ENCODE measurements at regions not wholly inside any gene's neighbourhood (a gene's known extent, or its start where the extent isn't known, plus 50 kb on each side); places are given as distances from the start of the nearest gene placed in this dataset.

DNA sequence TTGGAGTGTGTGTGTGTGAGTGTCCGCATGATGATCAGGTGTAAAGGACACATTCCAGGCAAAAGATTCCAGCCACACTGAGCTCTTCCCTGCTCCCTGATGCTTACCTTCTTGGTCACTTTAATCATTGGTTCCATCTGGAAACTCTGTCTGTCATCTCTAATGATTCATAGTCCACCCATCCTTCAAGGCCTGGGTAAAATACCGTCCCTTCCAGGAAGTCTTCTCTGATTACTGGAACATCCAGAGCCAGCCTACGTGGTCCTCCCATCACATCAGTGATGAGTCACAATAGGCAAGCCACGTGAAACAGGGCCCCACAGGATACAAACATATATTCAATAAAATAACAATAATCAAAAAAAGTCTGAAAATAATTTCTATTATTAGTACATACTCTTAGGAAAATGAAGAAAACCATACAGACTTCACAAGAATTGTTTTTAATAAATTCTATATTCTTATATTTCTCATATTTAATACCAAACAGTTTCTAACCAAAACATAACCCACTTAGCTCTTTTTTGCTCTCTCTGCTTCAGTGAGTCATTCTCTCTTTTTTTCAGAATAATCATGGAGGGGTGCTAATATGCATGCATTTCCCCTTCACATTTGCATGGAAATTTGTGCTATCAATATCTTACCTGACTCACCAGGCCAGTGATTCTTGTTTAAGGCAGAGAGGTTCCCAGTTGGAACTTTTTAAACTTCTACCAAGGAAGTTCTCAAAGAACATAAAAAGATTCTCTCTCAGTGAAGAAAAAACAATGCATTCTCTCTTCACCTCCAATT lies 263.2 kb downstream of the TOX3 start:
- Histone ChIP-seq H3K9me3 (ENCODE audit: control insufficient read depth, insufficient read depth, low read length) (no peaks in the 10 kb centered on the region), H3K27me3 (ENCODE audit: control insufficient read depth, insufficient read depth, low read length) (no peaks in the 10 kb centered on the region), H3K36me3 (ENCODE audit: control insufficient read depth, insufficient read depth, low read length) (no peaks in the 10 kb centered on the region), H3K27ac (ENCODE audit: low read depth, low read length) (no peak overlapping the region), H3K4me3 (ENCODE audit: low read depth, low read length) (no peak overlapping the region), H3K4me1 (ENCODE audit: control insufficient read depth, insufficient read depth, low read length) (no peaks in the 10 kb centered on the region)
- WGBS (ENCODE audit: insufficient coverage): 100% methylated on average over 1 of the region's 4 CpGs
- no peak for DNase-seq (ENCODE audit: low read depth in 4 of 6, low spot score in 6 of 6)

DNA sequence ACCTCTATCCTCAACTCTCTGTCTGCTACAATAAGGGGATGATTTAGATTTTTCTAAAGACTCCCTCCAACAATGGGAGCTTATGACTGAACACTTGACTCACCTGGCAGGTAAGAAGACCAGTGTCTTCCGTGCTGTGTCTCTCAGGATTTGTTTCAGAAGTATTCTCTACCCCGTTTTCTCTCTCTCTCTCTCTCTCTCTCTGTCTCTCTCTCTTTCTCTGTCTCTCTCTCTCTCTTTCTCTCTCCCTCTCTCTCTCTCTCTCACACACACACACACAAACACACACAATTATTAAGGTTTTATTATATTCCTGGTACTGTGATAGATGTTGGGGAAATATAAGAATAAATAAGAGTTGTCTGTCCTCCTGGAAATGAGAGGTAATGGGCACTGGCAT lies 263.9 kb downstream of the TOX3 start:
- Histone ChIP-seq H3K4me1 (ENCODE audit: control insufficient read depth, insufficient read depth, low read length) (no peaks in the 10 kb centered on the region), H3K27ac (ENCODE audit: low read depth, low read length) (no peak overlapping the region), H3K36me3 (ENCODE audit: control insufficient read depth, insufficient read depth, low read length) (no peaks in the 10 kb centered on the region), H3K9me3 (ENCODE audit: control insufficient read depth, insufficient read depth, low read length) (no peaks in the 10 kb centered on the region), H3K27me3 (ENCODE audit: control insufficient read depth, insufficient read depth, low read length) (no peaks in the 10 kb centered on the region), H3K4me3 (ENCODE audit: low read depth, low read length) (no peak overlapping the region)
- no peak for DNase-seq (ENCODE audit: low read depth in 4 of 6, low spot score in 6 of 6)
- 86% methylated on average over 2 of the region's 2 CpGs for WGBS (ENCODE audit: insufficient coverage)

DNA sequence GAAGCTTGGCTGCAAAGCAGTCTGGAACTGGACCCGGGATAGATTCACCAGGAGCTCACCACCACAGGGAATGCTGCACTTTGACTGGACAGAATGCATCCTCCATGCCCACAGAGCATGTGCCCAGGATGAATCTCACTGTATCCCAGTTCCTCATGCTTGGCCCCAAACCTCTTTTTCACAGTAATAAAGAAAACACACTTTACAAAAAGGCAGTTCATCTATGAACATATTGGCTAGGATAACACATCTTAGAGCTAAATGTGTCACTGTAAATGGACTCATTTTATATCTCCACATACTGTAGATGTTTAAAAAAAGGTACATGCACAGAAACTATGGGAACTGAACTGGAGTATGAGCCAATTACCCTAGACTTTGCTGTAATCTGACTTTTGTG lies 266.9 kb downstream of the TOX3 start:
- peak in 1 of 6 donors; percentile 67 for DNase-seq (ENCODE audit: low read depth in 4 of 6, low spot score in 6 of 6)

DNA sequence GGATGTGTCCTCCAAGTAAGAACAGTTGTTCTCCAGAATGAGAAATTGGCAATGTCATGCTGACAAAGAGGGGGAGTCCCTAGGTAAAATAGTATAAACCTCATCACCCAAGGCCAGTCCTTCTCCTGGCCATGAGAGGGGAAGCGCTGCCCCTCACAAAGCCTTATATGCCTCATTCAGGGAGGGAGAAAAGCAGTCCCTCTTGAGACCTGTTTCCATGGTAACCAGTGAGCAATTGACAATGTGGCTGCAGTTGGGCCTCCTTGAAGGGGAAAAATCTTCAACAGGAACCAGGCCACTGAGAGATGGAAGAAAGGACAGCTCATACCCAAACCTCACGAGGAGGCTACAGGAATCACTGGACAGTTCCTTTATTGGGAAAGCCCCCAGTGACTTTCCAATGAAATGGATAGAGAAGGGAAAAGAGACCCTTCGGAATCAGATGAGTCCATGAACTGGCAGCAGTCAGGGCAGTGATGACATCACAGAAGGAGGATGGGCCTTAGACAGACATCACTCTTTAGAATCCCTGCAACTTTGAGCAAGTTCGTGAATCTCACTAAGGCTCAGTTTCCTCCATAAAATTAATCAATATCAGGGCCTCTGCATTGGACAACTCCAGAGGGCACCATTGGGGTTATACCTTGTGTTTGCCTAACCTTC lies 275.7 kb downstream of the TOX3 start:
- 42% methylated on average over 2 of the region's 4 CpGs for WGBS (ENCODE audit: insufficient coverage)

More for the DNA sequence above, 266.9 kb downstream of the TOX3 start:
- Histone ChIP-seq H3K36me3 (ENCODE audit: control insufficient read depth, insufficient read depth, low read length) (no peaks in the 10 kb centered on the region), H3K27me3 (ENCODE audit: control insufficient read depth, insufficient read depth, low read length) (no peaks in the 10 kb centered on the region), H3K9me3 (ENCODE audit: control insufficient read depth, insufficient read depth, low read length) (no peaks in the 10 kb centered on the region), H3K27ac (ENCODE audit: low read depth, low read length) (no peak overlapping the region), H3K4me3 (ENCODE audit: low read depth, low read length) (no peak overlapping the region), H3K4me1 (ENCODE audit: control insufficient read depth, insufficient read depth, low read length) (no peaks in the 10 kb centered on the region)
- WGBS (ENCODE audit: insufficient coverage): 94% methylated on average over 1 of the region's 1 CpG

DNA sequence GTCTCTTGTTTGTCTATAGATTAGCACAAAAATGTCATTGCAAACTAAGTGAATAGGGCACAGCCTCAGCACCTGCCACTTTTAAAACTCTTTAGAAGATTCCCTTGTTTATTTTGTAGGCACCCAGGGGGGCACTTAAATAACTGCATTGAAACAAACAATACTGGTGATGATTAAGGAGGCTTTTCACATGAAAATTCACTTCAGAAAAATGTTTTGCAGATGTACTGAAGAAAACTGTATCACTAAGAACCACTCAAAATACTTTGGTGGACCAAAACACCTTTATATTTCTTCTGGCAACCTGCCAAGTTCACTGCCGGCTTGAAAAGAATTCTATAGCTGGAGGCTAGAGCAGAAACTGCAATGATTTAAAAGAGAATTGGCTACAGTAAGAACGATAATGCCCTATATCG lies 281.5 kb downstream of the TOX3 start:
- no peaks in the 10 kb centered on the region for H3K27me3 ChIP-seq (ENCODE audit: control insufficient read depth, insufficient read depth, low read length)
- no peaks in the 10 kb centered on the region for H3K4me1 ChIP-seq (ENCODE audit: control insufficient read depth, insufficient read depth, low read length)
- H3K9me3 ChIP-seq (ENCODE audit: control insufficient read depth, insufficient read depth, low read length): no peaks in the 10 kb centered on the region
- H3K4me3 ChIP-seq (ENCODE audit: low read depth, low read length): no peak overlapping the region
- DNase-seq (ENCODE audit: low read depth in 4 of 6, low spot score in 6 of 6): peak in 5 of 6 donors; percentile 36 to 92 (median 50)
- H3K36me3 ChIP-seq (ENCODE audit: control insufficient read depth, insufficient read depth, low read length): no peaks in the 10 kb centered on the region
- WGBS (ENCODE audit: insufficient coverage): no CpG with 5 or more reads among the region's 3 CpGs
- peak overlapping the region; percentile 10 for H3K27ac ChIP-seq (ENCODE audit: low read depth, low read length)

More for the DNA sequence above, 275.7 kb downstream of the TOX3 start:
- Histone ChIP-seq H3K36me3 (ENCODE audit: control insufficient read depth, insufficient read depth, low read length) (no peaks in the 10 kb centered on the region), H3K4me3 (ENCODE audit: low read depth, low read length) (no peak overlapping the region), H3K9me3 (ENCODE audit: control insufficient read depth, insufficient read depth, low read length) (no peaks in the 10 kb centered on the region), H3K27ac (ENCODE audit: low read depth, low read length) (no peak overlapping the region), H3K4me1 (ENCODE audit: control insufficient read depth, insufficient read depth, low read length) (no peaks in the 10 kb centered on the region), H3K27me3 (ENCODE audit: control insufficient read depth, insufficient read depth, low read length) (no peaks in the 10 kb centered on the region)
- peak in 5 of 6 donors; percentile 24 to 89 (median 38) for DNase-seq (ENCODE audit: low read depth in 4 of 6, low spot score in 6 of 6)

DNA sequence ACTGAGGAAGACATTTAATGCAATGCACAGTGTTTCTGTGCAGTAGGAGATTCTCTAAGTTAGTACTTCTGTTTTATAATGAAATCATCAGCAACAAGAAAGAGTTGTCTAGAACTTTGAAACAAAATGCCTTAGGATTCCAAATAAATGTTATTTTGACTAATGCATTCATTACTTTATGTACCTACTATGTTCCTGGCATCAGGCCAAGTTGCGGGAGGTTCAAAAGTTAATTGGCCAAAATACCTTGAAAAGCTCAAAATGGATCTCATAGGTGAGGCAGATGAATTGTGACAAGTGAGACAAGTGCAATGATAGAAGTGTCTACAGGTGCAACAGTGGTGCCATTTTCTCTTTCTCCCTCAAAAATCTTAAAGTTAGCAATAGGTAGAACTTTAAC lies 289.4 kb downstream of the TOX3 start:
- no peaks in the 10 kb centered on the region for H3K4me1 ChIP-seq (ENCODE audit: control insufficient read depth, insufficient read depth, low read length)
- H3K36me3 ChIP-seq (ENCODE audit: control insufficient read depth, insufficient read depth, low read length): no peaks in the 10 kb centered on the region
- H3K27me3 ChIP-seq (ENCODE audit: control insufficient read depth, insufficient read depth, low read length): no peaks in the 10 kb centered on the region
- H3K9me3 ChIP-seq (ENCODE audit: control insufficient read depth, insufficient read depth, low read length): no peaks in the 10 kb centered on the region
- no peak overlapping the region for H3K27ac ChIP-seq (ENCODE audit: low read depth, low read length)
- no peak overlapping the region for H3K4me3 ChIP-seq (ENCODE audit: low read depth, low read length)
- no peak for DNase-seq (ENCODE audit: low read depth in 4 of 6, low spot score in 6 of 6)
- whole genome bisulfite sequencing (ENCODE audit: insufficient coverage): no CpG with 5 or more reads among the region's 1 CpG

DNA sequence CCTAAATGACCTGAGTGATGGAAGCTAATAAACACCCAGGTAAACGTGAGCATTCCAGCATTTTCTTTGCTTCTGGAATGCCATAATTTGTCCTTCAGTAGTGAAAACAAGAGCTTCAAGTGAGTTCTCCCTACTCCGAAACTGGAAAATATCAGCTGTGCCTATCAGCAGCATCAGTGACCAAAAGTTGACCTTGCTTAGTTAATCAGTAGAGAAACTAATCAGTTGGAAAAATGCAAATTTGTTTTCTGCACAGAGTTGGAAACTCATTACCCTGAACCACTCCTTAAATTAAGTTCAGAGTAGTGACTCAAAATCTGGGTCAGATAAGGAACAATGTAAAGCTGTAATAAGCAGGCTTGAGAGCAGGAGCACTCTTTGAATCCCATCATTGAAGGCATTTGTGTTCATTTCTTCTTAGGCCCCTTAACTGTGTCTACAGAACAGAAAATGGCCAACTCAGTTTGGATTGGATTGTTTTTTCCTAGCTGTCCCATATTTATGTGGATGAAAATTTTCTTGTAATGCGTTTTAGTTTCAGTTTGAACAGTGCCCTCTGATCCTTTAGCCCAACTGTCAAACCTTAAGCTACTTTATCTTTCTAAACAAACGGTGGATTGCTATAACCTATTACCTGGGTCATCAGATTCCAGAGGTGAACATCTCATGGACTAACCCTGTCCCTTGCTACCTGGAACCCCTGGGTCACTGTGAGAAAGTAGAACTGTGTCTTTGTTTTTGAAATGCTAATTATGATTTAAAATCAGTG lies 290.4 kb downstream of the TOX3 start:
- no peaks in the 10 kb centered on the region for H3K27me3 ChIP-seq (ENCODE audit: control insufficient read depth, insufficient read depth, low read length)
- 88% methylated on average over 3 of the region's 4 CpGs for WGBS (ENCODE audit: insufficient coverage)
- H3K4me3 ChIP-seq (ENCODE audit: low read depth, low read length): no peak overlapping the region
- DNase-seq (ENCODE audit: low read depth in 4 of 6, low spot score in 6 of 6): no peak
- no peaks in the 10 kb centered on the region for H3K9me3 ChIP-seq (ENCODE audit: control insufficient read depth, insufficient read depth, low read length)
- no peaks in the 10 kb centered on the region for H3K36me3 ChIP-seq (ENCODE audit: control insufficient read depth, insufficient read depth, low read length)
- no peak overlapping the region for H3K27ac ChIP-seq (ENCODE audit: low read depth, low read length)
- H3K4me1 ChIP-seq (ENCODE audit: control insufficient read depth, insufficient read depth, low read length): no peaks in the 10 kb centered on the region

DNA sequence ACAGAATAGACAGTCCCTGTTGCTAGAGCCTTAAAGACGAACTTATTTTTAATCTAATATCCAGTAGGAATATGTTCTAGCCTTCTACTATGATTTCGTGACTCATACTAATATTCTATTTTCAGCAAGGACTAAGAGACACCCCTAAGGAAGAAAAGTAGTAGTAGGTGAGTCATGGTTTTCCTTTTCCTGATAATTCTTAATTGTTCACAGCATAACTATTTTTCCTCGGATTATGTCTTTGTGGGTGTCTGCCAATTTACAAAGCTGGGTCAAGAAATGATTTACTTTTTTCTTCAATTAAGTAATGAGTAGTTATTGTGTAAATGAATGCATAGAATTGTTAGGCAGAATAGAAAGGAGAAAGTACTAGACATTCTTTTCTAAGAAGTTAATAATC lies 292.2 kb downstream of the TOX3 start:
- Histone ChIP-seq H3K36me3 (ENCODE audit: control insufficient read depth, insufficient read depth, low read length) (no peaks in the 10 kb centered on the region), H3K4me3 (ENCODE audit: low read depth, low read length) (no peak overlapping the region), H3K27me3 (ENCODE audit: control insufficient read depth, insufficient read depth, low read length) (no peaks in the 10 kb centered on the region), H3K9me3 (ENCODE audit: control insufficient read depth, insufficient read depth, low read length) (no peaks in the 10 kb centered on the region), H3K27ac (ENCODE audit: low read depth, low read length) (no peak overlapping the region), H3K4me1 (ENCODE audit: control insufficient read depth, insufficient read depth, low read length) (no peaks in the 10 kb centered on the region)
- no CpG with 5 or more reads among the region's 3 CpGs for WGBS (ENCODE audit: insufficient coverage)
- DNase-seq (ENCODE audit: low read depth in 4 of 6, low spot score in 6 of 6): no peak

DNA sequence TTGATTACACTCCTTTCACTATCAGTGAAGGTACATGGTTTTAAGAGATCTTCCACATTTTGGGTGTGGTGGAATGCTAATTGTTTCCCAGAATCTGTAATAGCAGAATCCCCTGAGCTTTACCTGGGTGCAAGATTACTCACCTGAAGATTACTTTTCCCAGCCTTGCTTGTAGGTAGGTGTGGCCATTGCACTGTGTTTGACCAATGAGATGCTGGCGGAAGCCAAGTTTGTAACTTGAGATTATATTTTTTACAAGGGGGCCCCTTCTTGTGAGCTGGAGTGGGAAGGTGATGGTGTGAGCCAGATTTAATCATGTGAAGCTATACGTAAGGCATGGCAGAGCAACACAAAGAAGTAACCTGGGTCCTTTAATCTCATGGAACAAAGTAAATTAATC lies 294.3 kb downstream of the TOX3 start:
- H3K27me3 ChIP-seq (ENCODE audit: control insufficient read depth, insufficient read depth, low read length): no peaks in the 10 kb centered on the region
- no peak for DNase-seq (ENCODE audit: low read depth in 4 of 6, low spot score in 6 of 6)
- no CpG with 5 or more reads among the region's 2 CpGs for WGBS (ENCODE audit: insufficient coverage)
- no peaks in the 10 kb centered on the region for H3K4me1 ChIP-seq (ENCODE audit: control insufficient read depth, insufficient read depth, low read length)
- no peak overlapping the region for H3K4me3 ChIP-seq (ENCODE audit: low read depth, low read length)
- no peak overlapping the region for H3K27ac ChIP-seq (ENCODE audit: low read depth, low read length)
- no peaks in the 10 kb centered on the region for H3K9me3 ChIP-seq (ENCODE audit: control insufficient read depth, insufficient read depth, low read length)
- H3K36me3 ChIP-seq (ENCODE audit: control insufficient read depth, insufficient read depth, low read length): no peaks in the 10 kb centered on the region
